Fibroblast of lung (primary cell): ENCODE measurements at regions not wholly inside any gene's neighbourhood (a gene's known extent, or its start where the extent isn't known, plus 50 kb on each side); places are given as distances from the start of the nearest gene placed in this dataset.

Source experiments
- CTCF ChIP-seq, 2 donors: IDR thresholded peaks in 1 of 2; conservative IDR thresholded peaks in 1 of 2; 1 replicate in 1 of 2; 2 replicates in 1 of 2; pipeline ENCODE4 v1.5.1; 2011 to 2012; ENCODE audit warnings: low read length in 2 of 2, control low read depth in 1 of 2, inconsistent platforms in 1 of 2, low read depth in 1 of 2, mild to moderate bottlenecking in 1 of 2
- EZH2 ChIP-seq: IDR thresholded peaks from 2 replicates; pipeline ENCODE4 v1.5.1; 2012; ENCODE audit warnings: low read length, control low read depth, mild to moderate bottlenecking; ENCODE audit errors: missing control alignments

GRCh38 chr13:66208589-66208988, 1021.5 kb downstream of the PCDH9 start:
- no peak for TF ChIP-seq CTCF (conservative IDR thresholded peaks at IDR 0.05 in 1 of 2, IDR thresholded peaks at IDR 0.05 in 1 of 2; ENCODE audit: low read depth in 1 of 2, low read length in 2 of 2)
- no peak for TF ChIP-seq EZH2
